GM23338 (cell line): ENCODE measurements at regions not wholly inside any gene's neighbourhood (a gene's known extent, or its start where the extent isn't known, plus 50 kb on each side); places are given as distances from the start of the nearest gene placed in this dataset.

Experiments used
- ATAC-seq: fragments of 200-7000 bp; cut with Tn5 transposase; 3 replicates; pipeline ENCODE4 v1.9.1; 2020
- DNase-seq: peaks from one replicate; pipeline ENCODE4 v3.0.0-alpha.2; 2015; ENCODE audit warnings: low spot score
- H2AFZ ChIP-seq: fragments of 200-600 bp; sonication (generic); 2 replicates; pipeline ENCODE4 v1.8.0; 2016; ENCODE audit warnings: antibody characterized with exemption, mild to moderate bottlenecking, moderate library complexity
- H3F3A ChIP-seq: fragments of 200-600 bp; sonication (generic); replicated peaks from 2 replicates; pipeline ENCODE4 v1.8.0; 2017; ENCODE audit warnings: antibody characterized with exemption, mixed run types, low read depth
- H3K27ac ChIP-seq: fragments of 200-600 bp; sonication (generic); 2 replicates; pipeline ENCODE4 v1.6.1; 2016; ENCODE audit warnings: low read depth
- H3K27me3 ChIP-seq: fragments of 200-600 bp; sonication (generic); 2 replicates; pipeline ENCODE4 v1.8.0; 2016; ENCODE audit warnings: mild to moderate bottlenecking, mixed run types, moderate library complexity; ENCODE audit not compliant: insufficient read depth
- H3K36me3 ChIP-seq: fragments of 200-600 bp; sonication (generic); 2 replicates; pipeline ENCODE4 v1.8.0; 2016; ENCODE audit warnings: mild to moderate bottlenecking; ENCODE audit not compliant: insufficient read depth
- H3K4me1 ChIP-seq: fragments of 200-600 bp; sonication (generic); 2 replicates; pipeline ENCODE4 v1.8.0; 2016; ENCODE audit warnings: mild to moderate bottlenecking, moderate library complexity; ENCODE audit not compliant: insufficient read depth
- H3K4me2 ChIP-seq: fragments of 200-600 bp; sonication (generic); 2 replicates; pipeline ENCODE4 v1.7.1; 2017; ENCODE audit warnings: mixed run types
- H3K4me3 ChIP-seq: fragments of 200-600 bp; sonication (generic); 2 replicates; pipeline ENCODE4 v1.6.1; 2016; ENCODE audit warnings: mixed run types
- H3K79me2 ChIP-seq: fragments of 200-600 bp; sonication (generic); replicated peaks from 2 replicates; pipeline ENCODE4 v1.8.0; 2017; ENCODE audit warnings: mild to moderate bottlenecking; ENCODE audit not compliant: insufficient read depth
- H3K9me2 ChIP-seq: fragments of 200-600 bp; sonication (generic); 2 replicates; pipeline ENCODE4 v1.8.0; 2017; ENCODE audit not compliant: insufficient read depth
- H4K20me1 ChIP-seq: fragments of 200-600 bp; sonication (generic); replicated peaks from 2 replicates; pipeline ENCODE4 v1.8.0; 2017; ENCODE audit warnings: mild to moderate bottlenecking; ENCODE audit not compliant: insufficient read depth
- H3K27ac Mint-ChIP-seq: 2 replicates; pipeline ENCODE4 v1.8.0; 2020; ENCODE audit warnings: inconsistent platforms, mild to moderate bottlenecking, moderate library complexity, mixed read lengths
- H3K27me3 Mint-ChIP-seq: 3 replicates; pipeline ENCODE4 v1.8.0; 2022; ENCODE audit warnings: low read depth, mild to moderate bottlenecking, moderate library complexity, mixed read lengths, inconsistent platforms; ENCODE audit not compliant: insufficient read depth, poor library complexity
- H3K36me3 Mint-ChIP-seq: 3 replicates; pipeline ENCODE4 v1.8.0; 2021; ENCODE audit warnings: low read depth, mild to moderate bottlenecking, inconsistent platforms, moderate library complexity, mixed read lengths
- H3K4me1 Mint-ChIP-seq: 3 replicates; pipeline ENCODE4 v1.8.0; 2020; ENCODE audit warnings: mild to moderate bottlenecking, inconsistent platforms, mixed read lengths
- H3K4me3 Mint-ChIP-seq: 3 replicates; pipeline ENCODE4 v1.8.0; 2021; ENCODE audit warnings: moderate library complexity, mild to moderate bottlenecking, inconsistent platforms, mixed read lengths
- H3K9me3 Mint-ChIP-seq: 3 replicates; pipeline ENCODE4 v1.8.0; 2020; ENCODE audit warnings: moderate library complexity, mild to moderate bottlenecking, inconsistent platforms, mixed read lengths
- CREB1 ChIP-seq: fragments of 250-450 bp; sonication (Bioruptor Pico); IDR thresholded peaks from 2 replicates; pipeline ENCODE4 v1.5.0; 2020; ENCODE audit warnings: low read depth, mild to moderate bottlenecking, moderate library complexity
- CTCF ChIP-seq, 2 experiments: fragments of 200-600 bp in 1 of 2; sonication (generic) in 1 of 2; conservative IDR thresholded peaks; 2 replicates each; pipeline versions ENCODE4 v1.5.1 to v1.6.1; 2016 to 2017; ENCODE audit warnings: antibody characterized with exemption in 2 of 2, low read depth in 2 of 2, mild to moderate bottlenecking in 2 of 2, moderate library complexity in 1 of 2
- ETS1 ChIP-seq: IDR thresholded peaks from 2 replicates; pipeline ENCODE4 v1.6.1; 2016; ENCODE audit warnings: antibody characterized with exemption
- EZH2 ChIP-seq: fragments of 200-600 bp; sonication (generic); IDR thresholded peaks from one replicate; pipeline ENCODE4 v1.8.0; 2017; ENCODE audit warnings: antibody characterized with exemption, mild to moderate bottlenecking, low read depth; ENCODE audit not compliant: unreplicated experiment
- EZH2phosphoT487 ChIP-seq: fragments of 200-600 bp; sonication (generic); IDR thresholded peaks from one replicate; pipeline ENCODE4 v1.8.1; 2018; ENCODE audit warnings: antibody characterized with exemption; ENCODE audit not compliant: unreplicated experiment
- JUNB ChIP-seq: IDR thresholded peaks from one replicate; pipeline ENCODE4 v1.6.1; 2016; ENCODE audit warnings: antibody characterized with exemption; ENCODE audit not compliant: unreplicated experiment
- NANOG ChIP-seq: IDR thresholded peaks from 2 replicates; pipeline ENCODE4 v1.6.1; 2016; ENCODE audit warnings: antibody characterized with exemption, borderline replicate concordance
- POLR2AphosphoS5 ChIP-seq: IDR thresholded peaks from 2 replicates; pipeline ENCODE4 v1.6.1; 2016; ENCODE audit warnings: antibody characterized with exemption, low read depth
- STAT1 ChIP-seq: IDR thresholded peaks from one replicate; pipeline ENCODE4 v1.6.1; 2016; ENCODE audit warnings: antibody characterized with exemption; ENCODE audit not compliant: unreplicated experiment
- ZNF114 ChIP-seq: fragments of 250-450 bp; sonication (Bioruptor Pico); IDR thresholded peaks from 2 replicates; pipeline ENCODE4 v1.5.0; 2020; ENCODE audit warnings: mild to moderate bottlenecking, moderate library complexity
- ZNF331 ChIP-seq: fragments of 250-450 bp; sonication (Bioruptor Pico); IDR thresholded peaks from 2 replicates; pipeline ENCODE4 v1.5.0; 2020; ENCODE audit warnings: low read depth, mild to moderate bottlenecking, moderate library complexity
- ZNF462 ChIP-seq: fragments of 250-450 bp; sonication (Bioruptor Pico); IDR thresholded peaks from 2 replicates; pipeline ENCODE4 v1.5.0; 2020; ENCODE audit warnings: mild to moderate bottlenecking, moderate library complexity
- TF ChIP-seq, protein P1 (sequence below): IDR thresholded peaks from one replicate; pipeline ENCODE4 v1.6.1; 2018; ENCODE audit warnings: antibody characterized with exemption; ENCODE audit not compliant: unreplicated experiment

- TF ChIP-seq ZNF462 (CRISPR knock-in tag) (no peak), EZH2phosphoT487 (no peak), POLR2AphosphoS5 (no peak), CREB1 (CRISPR knock-in tag) (no peak), NANOG (no peak), CTCF (conservative IDR thresholded peaks at IDR 0.05; ENCODE audit: low read depth in 2 of 2) (no peak), ZNF331 (CRISPR knock-in tag) (no peak), ETS1 (no peak), EZH2 (no peak), STAT1 (no peak), ZNF114 (CRISPR knock-in tag) (no peak), JUNB (no peak)
- TF ChIP-seq, protein P1, sequence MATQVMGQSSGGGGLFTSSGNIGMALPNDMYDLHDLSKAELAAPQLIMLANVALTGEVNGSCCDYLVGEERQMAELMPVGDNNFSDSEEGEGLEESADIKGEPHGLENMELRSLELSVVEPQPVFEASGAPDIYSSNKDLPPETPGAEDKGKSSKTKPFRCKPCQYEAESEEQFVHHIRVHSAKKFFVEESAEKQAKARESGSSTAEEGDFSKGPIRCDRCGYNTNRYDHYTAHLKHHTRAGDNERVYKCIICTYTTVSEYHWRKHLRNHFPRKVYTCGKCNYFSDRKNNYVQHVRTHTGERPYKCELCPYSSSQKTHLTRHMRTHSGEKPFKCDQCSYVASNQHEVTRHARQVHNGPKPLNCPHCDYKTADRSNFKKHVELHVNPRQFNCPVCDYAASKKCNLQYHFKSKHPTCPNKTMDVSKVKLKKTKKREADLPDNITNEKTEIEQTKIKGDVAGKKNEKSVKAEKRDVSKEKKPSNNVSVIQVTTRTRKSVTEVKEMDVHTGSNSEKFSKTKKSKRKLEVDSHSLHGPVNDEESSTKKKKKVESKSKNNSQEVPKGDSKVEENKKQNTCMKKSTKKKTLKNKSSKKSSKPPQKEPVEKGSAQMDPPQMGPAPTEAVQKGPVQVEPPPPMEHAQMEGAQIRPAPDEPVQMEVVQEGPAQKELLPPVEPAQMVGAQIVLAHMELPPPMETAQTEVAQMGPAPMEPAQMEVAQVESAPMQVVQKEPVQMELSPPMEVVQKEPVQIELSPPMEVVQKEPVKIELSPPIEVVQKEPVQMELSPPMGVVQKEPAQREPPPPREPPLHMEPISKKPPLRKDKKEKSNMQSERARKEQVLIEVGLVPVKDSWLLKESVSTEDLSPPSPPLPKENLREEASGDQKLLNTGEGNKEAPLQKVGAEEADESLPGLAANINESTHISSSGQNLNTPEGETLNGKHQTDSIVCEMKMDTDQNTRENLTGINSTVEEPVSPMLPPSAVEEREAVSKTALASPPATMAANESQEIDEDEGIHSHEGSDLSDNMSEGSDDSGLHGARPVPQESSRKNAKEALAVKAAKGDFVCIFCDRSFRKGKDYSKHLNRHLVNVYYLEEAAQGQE: no peak
- H3K4me2 ChIP-seq: no peak overlapping the region
- H3K27ac ChIP-seq: no peak overlapping the region
- H3K4me3 Mint-ChIP-seq: no peak overlapping the region
- H3K9me3 Mint-ChIP-seq: no peaks in the 10 kb centered on the region
- no peaks in the 10 kb centered on the region for H3K4me1 ChIP-seq
- no peaks in the 10 kb centered on the region for H3K27me3 Mint-ChIP-seq
- no peak overlapping the region for H3K27ac Mint-ChIP-seq
- no peak overlapping the region for H3K4me3 ChIP-seq
- H3K9me2 ChIP-seq: peaks cover 3% of the 10 kb centered on the region; the same call in 1 of the 2 replicates
- no peak overlapping the region for H2AFZ ChIP-seq
- H3K4me1 Mint-ChIP-seq: no peaks in the 10 kb centered on the region
- no peaks in the 10 kb centered on the region for H3K36me3 Mint-ChIP-seq
- H3K79me2 ChIP-seq: no peaks in the 10 kb centered on the region
- H3K27me3 ChIP-seq: no peaks in the 10 kb centered on the region
- no peaks in the 10 kb centered on the region for H3F3A ChIP-seq
- no peak for ATAC-seq
- H3K36me3 ChIP-seq: no peaks in the 10 kb centered on the region
- no peaks in the 10 kb centered on the region for H4K20me1 ChIP-seq
- DNase-seq: no peak
Measured at GRCh38 chr7:91811236-91811635, 69.3 kb downstream of the MTERF1 start.
